ENCODE measurements at regions not wholly inside any gene's neighbourhood (a gene's known extent, or its start where the extent isn't known, plus 50 kb on each side); places are given as distances from the start of the nearest gene placed in this dataset.

- in situ Hi-C loops (cut with HindIII; ENCODE audit: low pct_unique_long_range_greater_than_20kb, low sequenced_read_pairs), result no loop called here
- POLR2A ChIA-PET, result interaction anchor here (0.7 kb wide), 1 partner anchor 80 kb away, joined by 3 read pairs; no protein-coding TSS in a partner anchor
- DNase-seq (ENCODE audit: low read depth, low spot score) (no peak), ATAC-seq (no peak)
- no peaks in the 10 kb centered on the region for H3K27me3 ChIP-seq (ENCODE audit: control insufficient read depth, insufficient read depth, low read length)
- CTCF ChIA-PET, result no interaction called here
- intact Hi-C loops (cut with micrococcal nuclease; ENCODE audit: unreplicated experiment), result no loop called here
- no TSS peak for BruUV-seq (replicated peaks)
- no peak overlapping the region for H3K27ac ChIP-seq (ENCODE audit: low read length)
- H3K4me1 ChIP-seq (ENCODE audit: control insufficient read depth, insufficient read depth, low read length), result no peaks in the 10 kb centered on the region
- no peaks in the 10 kb centered on the region for H3K9me3 ChIP-seq (ENCODE audit: control insufficient read depth, insufficient read depth, low read depth, low read length)
- TF ChIP-seq POLR2AphosphoS5 (IDR thresholded peaks at IDR 0.05; ENCODE audit: low read depth, low read length) (no peak), SIN3A (IDR thresholded peaks at IDR 0.05; ENCODE audit: borderline replicate concordance, insufficient read depth, low read depth, low read length) (no peak), TCF7L2 (IDR thresholded peaks at IDR 0.05; ENCODE audit: low read depth, low read length) (no peak)
- TF ChIP-seq, protein P1, sequence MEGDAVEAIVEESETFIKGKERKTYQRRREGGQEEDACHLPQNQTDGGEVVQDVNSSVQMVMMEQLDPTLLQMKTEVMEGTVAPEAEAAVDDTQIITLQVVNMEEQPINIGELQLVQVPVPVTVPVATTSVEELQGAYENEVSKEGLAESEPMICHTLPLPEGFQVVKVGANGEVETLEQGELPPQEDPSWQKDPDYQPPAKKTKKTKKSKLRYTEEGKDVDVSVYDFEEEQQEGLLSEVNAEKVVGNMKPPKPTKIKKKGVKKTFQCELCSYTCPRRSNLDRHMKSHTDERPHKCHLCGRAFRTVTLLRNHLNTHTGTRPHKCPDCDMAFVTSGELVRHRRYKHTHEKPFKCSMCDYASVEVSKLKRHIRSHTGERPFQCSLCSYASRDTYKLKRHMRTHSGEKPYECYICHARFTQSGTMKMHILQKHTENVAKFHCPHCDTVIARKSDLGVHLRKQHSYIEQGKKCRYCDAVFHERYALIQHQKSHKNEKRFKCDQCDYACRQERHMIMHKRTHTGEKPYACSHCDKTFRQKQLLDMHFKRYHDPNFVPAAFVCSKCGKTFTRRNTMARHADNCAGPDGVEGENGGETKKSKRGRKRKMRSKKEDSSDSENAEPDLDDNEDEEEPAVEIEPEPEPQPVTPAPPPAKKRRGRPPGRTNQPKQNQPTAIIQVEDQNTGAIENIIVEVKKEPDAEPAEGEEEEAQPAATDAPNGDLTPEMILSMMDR (IDR thresholded peaks at IDR 0.05), result no peak
- TF ChIP-seq, protein P2, sequence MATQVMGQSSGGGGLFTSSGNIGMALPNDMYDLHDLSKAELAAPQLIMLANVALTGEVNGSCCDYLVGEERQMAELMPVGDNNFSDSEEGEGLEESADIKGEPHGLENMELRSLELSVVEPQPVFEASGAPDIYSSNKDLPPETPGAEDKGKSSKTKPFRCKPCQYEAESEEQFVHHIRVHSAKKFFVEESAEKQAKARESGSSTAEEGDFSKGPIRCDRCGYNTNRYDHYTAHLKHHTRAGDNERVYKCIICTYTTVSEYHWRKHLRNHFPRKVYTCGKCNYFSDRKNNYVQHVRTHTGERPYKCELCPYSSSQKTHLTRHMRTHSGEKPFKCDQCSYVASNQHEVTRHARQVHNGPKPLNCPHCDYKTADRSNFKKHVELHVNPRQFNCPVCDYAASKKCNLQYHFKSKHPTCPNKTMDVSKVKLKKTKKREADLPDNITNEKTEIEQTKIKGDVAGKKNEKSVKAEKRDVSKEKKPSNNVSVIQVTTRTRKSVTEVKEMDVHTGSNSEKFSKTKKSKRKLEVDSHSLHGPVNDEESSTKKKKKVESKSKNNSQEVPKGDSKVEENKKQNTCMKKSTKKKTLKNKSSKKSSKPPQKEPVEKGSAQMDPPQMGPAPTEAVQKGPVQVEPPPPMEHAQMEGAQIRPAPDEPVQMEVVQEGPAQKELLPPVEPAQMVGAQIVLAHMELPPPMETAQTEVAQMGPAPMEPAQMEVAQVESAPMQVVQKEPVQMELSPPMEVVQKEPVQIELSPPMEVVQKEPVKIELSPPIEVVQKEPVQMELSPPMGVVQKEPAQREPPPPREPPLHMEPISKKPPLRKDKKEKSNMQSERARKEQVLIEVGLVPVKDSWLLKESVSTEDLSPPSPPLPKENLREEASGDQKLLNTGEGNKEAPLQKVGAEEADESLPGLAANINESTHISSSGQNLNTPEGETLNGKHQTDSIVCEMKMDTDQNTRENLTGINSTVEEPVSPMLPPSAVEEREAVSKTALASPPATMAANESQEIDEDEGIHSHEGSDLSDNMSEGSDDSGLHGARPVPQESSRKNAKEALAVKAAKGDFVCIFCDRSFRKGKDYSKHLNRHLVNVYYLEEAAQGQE (IDR thresholded peaks at IDR 0.05; ENCODE audit: insufficient read depth in 1 of 2, low read depth in 2 of 2, low read length in 1 of 2), result no peak
- H3K36me3 ChIP-seq (ENCODE audit: control insufficient read depth, insufficient read depth, low read length), result no peaks in the 10 kb centered on the region
- H3K4me3 ChIP-seq (ENCODE audit: low read depth in 2 of 2, low read length in 2 of 2), result no peak overlapping the region
Observed at GRCh38 chr5:51484326-51484725, 101.1 kb downstream of the ISL1 start.

DNA sequence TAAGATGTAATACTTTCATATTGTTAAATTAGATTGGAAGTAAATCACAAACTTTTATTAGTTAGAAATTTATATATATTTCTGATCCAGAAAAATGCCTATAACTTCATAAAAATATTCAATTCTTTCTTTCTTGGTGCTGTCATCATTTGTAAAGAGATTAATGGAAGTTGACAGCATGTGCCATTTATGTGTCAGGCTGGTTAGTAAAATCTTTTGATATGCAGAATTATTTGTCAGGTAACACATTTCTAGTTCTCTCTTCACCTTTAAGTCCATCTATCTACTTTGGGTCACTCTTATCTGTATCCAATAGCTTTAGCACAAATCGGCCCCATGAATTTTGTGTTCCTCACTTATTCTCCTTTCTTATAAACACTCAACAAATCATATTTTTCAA lies 102.9 kb downstream of the ISL1 start:
- no peak for TF ChIP-seq SIN3A (IDR thresholded peaks at IDR 0.05; ENCODE audit: borderline replicate concordance, insufficient read depth, low read depth, low read length)
- no peak for TF ChIP-seq POLR2AphosphoS5 (IDR thresholded peaks at IDR 0.05; ENCODE audit: low read depth, low read length)
- no peak for TF ChIP-seq TCF7L2 (IDR thresholded peaks at IDR 0.05; ENCODE audit: low read depth, low read length)
- TF ChIP-seq, protein P2 (IDR thresholded peaks at IDR 0.05; ENCODE audit: insufficient read depth in 1 of 2, low read depth in 2 of 2, low read length in 1 of 2), result no peak
- TF ChIP-seq, protein P1 (IDR thresholded peaks at IDR 0.05), result no peak
- BruUV-seq (replicated peaks), result no TSS peak
- Histone ChIP-seq H3K4me1 (ENCODE audit: control insufficient read depth, insufficient read depth, low read length) (no peaks in the 10 kb centered on the region), H3K9me3 (ENCODE audit: control insufficient read depth, insufficient read depth, low read depth, low read length) (no peaks in the 10 kb centered on the region), H3K27me3 (ENCODE audit: control insufficient read depth, insufficient read depth, low read length) (no peaks in the 10 kb centered on the region), H3K36me3 (ENCODE audit: control insufficient read depth, insufficient read depth, low read length) (no peaks in the 10 kb centered on the region), H3K4me3 (ENCODE audit: low read depth in 2 of 2, low read length in 2 of 2) (no peak overlapping the region), H3K27ac (ENCODE audit: low read length) (no peak overlapping the region)
- ATAC-seq, result no peak
- in situ Hi-C loops (cut with HindIII; ENCODE audit: low pct_unique_long_range_greater_than_20kb, low sequenced_read_pairs), result no loop called here
- DNase-seq (ENCODE audit: low read depth, low spot score), result no peak
- intact Hi-C loops (cut with micrococcal nuclease; ENCODE audit: unreplicated experiment), result no loop called here
- CTCF ChIA-PET, result no interaction called here
- POLR2A ChIA-PET, result no interaction called here

All from Panc1 (cell line).